DLD1 (cell line): ENCODE measurements at regions not wholly inside any gene's neighbourhood (a gene's known extent, or its start where the extent isn't known, plus 50 kb on each side); places are given as distances from the start of the nearest gene placed in this dataset.

Experiments used
- in situ Hi-C: cut with HindIII; loops from 2 replicates; pipeline ENCODE4 v1.10.0; 2017; ENCODE audit warnings: low sequenced_read_pairs

DNA sequence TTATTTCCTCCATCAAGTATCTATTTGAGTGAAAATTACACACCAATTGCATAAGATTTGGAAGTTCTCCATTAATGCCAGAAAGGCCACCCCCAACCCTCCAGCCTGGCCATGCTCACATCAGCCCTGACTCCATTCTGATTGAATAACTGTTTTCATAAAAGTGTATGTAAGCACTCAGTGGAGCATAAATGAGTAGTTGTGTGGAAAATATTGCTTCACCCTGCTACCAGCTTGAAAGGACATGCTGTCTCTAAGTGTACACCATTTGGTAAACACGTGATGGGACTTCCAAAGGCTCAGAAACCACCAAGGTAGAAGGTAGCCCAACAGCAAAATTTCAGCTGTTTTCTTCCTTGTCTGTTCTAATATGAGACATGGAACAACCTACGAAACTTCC, 393.8 kb downstream of the ZNF385D start:
- in situ Hi-C loops = no loop called here

DNA sequence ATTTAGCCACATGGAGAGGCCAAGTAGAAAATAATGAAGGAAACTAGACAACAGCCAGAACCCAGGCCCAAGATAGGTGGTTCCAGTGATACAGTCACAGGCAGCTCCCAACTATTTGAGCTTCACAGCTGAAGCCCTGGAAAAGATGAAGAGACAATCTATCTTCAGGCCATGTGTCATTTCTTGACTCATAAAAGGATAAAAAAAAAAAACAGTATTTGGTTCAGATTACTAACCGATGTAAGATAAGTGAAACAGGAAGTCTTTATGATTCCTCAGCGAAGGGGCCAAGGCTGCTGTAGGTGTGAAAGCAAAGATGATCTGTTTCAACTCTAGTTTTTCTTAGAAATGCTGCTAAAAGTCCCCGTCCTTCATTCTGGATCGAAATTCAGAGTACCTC, 394.6 kb downstream of the ZNF385D start:
- in situ Hi-C loops = no loop called here

DNA sequence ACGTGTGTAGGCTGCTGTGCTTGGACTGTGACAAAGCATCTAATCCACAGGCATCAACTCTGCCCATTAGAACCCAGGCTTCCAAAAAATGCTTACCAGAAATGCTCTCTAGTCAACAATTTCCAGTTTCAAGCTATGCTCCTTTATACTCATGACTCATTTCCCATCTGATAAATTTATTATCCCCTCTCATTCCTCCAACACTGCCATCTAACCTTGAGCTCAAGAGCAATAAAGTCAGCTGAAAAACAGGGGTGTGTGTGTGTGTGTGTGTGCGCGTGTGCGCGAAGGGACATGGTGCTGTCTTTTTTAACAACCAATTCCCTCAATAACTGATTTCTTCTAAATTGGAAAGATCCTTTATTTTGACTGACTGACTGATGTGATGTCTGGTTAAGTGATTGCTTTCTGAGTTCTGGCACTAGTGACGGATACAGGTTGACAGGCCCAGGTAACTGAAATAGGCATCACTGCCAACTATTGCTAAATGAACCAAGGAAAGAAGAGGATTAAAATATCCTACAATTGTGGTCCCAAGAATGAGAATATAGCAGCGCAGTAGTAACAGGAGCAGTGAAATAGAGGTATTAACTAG, 405.5 kb downstream of the ZNF385D start:
- in situ Hi-C loops = no loop called here

GRCh38 chr3:21331857-21332256, 419.2 kb downstream of the ZNF385D start:
- in situ Hi-C loops = no loop called here

DNA sequence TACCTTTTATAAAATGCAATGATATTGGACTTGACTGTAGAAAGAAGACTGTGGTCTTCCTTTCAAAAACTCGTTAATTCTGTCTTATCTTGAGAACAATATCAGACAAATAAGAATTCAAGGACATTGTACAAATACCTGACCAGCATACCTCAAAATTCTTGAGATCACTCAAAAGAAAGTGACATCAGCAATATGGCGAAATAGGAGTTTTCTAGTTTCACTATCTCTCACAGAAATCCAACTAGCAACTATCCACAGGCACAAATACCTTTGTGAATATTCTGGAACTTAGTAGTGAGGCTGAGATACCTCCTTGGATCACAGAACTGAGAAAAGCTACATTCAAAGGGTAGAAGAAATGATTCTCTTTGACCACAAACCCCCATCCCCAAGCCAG, 419.7 kb downstream of the ZNF385D start:
- in situ Hi-C loops = no loop called here

DNA sequence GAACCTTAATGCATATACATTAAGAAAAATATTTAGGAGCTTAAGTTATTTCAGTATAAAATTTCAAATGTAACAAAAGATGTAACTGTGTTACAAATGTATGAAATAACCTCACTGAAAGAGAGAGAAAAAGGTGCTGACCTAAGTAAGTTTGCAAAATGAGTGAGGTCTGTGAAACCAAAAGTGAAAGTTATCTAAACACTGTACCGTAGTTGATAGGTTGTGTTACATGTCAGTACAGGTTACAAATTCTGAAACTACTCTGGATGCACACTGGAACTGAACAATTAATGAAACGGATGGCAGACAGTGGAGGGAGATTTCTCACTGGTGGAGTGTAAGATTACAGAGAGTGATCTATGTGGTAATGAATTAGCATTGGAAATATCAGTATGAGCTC, 420.7 kb downstream of the ZNF385D start:
- in situ Hi-C loops = no loop called here

- in situ Hi-C loops = no loop called here
Observed at GRCh38 chr3:21328711-21329390, 422.2 kb downstream of the ZNF385D start.

GRCh38 chr3:21326704-21327475, 424.1 kb downstream of the ZNF385D start:
- in situ Hi-C loops = no loop called here

DNA sequence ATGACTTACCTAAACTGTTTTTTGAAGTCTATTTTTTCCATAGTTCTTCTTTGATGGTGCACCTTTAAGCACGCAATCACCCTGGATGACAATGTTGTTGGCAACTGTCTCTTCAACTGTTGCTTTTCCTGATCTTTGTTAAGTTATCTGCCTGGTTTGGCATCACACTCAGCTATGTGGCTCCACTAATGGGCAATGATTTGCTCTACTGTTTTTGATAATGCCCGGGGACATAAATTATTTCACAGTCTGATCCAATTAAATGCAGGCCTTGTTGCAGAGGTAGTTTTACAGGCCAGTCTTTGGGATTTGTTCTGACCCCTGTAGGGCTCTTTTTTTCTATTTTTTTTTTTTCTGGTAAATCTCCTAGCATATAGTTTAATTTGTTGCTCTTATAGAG, 436.3 kb downstream of the ZNF385D start:
- in situ Hi-C loops = no loop called here

DNA sequence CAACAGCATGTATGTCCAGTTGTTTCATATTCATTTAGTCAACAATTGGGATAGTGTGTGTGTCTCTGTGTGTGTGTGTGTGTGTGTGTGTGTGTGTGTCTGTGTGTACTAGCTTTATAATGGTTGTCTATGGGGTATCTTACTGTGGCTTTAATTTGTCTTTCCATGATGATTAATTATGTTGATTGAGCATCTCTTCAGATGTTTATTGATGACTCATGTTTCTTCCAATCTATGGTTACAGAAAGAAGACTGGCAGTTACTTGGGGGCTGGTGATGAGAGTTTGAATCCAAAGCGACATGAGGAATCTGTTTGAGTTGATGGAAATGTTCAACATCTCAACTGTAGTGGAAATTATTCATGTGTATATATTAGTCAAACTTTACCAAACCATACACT, 440.1 kb downstream of the ZNF385D start:
- in situ Hi-C loops = no loop called here

DNA sequence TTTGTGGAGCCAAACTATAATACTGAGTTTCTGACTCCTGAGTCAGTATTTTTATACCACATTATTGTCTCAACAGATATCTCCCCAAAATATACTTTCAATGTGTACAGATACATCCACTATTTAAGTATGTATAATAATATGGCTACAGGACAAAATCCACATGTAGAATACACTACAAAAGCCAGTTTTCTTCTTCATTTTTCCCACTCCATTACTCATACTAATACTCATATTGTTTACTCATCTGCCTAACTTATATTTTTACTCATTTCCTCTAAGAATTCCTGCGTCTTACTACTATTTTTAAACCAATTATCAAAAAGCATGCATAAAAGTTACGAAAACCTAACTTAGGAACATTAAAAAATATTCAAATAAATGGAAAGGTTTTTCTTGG, 440.8 kb downstream of the ZNF385D start:
- in situ Hi-C loops = no loop called here

- in situ Hi-C loops = no loop called here
Observed at GRCh38 chr3:21297304-21297703, 453.7 kb downstream of the ZNF385D start.

DNA sequence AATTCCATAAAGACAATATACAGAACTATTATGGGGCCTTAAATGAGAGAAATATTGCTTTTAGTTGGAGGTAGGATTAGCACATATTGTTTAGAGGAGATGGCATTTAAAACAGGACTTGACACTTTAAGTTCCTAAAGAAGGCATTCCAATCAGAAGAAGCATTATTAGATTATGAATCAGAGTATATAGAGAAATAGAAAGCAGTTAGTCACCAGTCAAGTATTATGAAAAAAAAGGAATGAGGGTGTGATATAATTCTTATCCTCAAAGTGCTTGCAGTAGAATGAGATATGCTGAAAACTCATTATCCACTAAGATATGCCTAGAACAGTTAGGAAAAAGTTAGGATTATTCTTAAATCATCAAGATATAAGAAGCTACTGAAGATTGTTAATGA, 456.2 kb downstream of the ZNF385D start:
- in situ Hi-C loops = no loop called here

GRCh38 chr3:21292971-21293370, 458.0 kb downstream of the ZNF385D start:
- in situ Hi-C loops = no loop called here

DNA sequence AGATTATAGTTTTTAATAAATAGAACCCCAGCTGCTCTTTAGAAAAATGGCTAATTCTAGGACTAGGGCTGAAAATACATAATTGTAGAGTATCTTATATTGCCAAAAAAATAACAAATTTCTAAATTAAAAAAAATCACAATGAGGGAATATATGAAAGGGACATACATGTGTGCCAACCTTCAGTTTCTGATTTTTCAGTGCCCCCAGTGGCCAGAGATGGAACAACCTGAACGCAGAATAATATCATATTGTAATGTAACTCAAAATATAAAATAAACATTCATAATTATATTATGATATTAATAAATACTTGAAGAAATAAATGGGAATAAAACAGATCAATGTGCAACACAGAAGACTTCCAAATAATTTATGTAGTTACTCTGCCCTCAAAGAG, 460.5 kb downstream of the ZNF385D start:
- in situ Hi-C loops = no loop called here

GRCh38 chr3:21274079-21274571, 476.9 kb downstream of the ZNF385D start:
- in situ Hi-C loops = no loop called here

GRCh38 chr3:21273259-21274025, 477.6 kb downstream of the ZNF385D start:
- in situ Hi-C loops = no loop called here

DNA sequence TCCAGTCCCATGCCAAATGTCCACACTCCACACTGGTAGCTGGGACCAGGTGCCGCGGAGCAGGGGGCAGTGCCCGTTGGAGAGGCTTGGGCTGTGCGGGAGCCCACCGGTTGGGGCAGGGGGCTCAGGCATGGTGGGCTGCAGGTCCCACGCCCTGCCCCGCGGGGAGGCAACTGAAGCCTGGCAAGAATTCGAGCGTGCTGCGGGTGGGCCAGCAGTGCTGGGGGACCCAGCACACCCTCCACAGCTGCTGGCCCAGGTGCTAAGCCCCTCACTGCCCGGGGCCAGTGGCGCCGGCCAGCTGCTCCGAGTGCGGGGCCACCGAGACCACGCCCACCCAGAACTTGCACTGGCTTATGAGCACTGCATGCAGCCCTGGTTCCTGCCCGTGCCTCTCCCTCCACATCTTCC, 479.4 kb downstream of the ZNF385D start:
- in situ Hi-C loops = no loop called here

GRCh38 chr3:21269882-21270281, 481.1 kb downstream of the ZNF385D start:
- in situ Hi-C loops = no loop called here

GRCh38 chr3:21260507-21260906, 490.5 kb downstream of the ZNF385D start:
- in situ Hi-C loops = no loop called here

- in situ Hi-C loops = no loop called here
Observed at GRCh38 chr3:21259896-21260295, 491.1 kb downstream of the ZNF385D start.
